Activated T-cell treated with anti-CD3 and anti-CD28 coated beads, Interleukin-2, amount 50 U/mL, for 4 hours (primary cell): ENCODE measurements at regions not wholly inside any gene's neighbourhood (a gene's known extent, or its start where the extent isn't known, plus 50 kb on each side); places are given as distances from the start of the nearest gene placed in this dataset.

ENCODE experiments used
- ATAC-seq, 2 donors: fragments of 200-7000 bp; cut with Tn5 transposase; one replicate each; pipeline ENCODE4 v1.10.0; 2021
- DNase-seq: peaks from one replicate; pipeline ENCODE4 v3.0.0-alpha.2; 2020
- H3K27me3 Mint-ChIP-seq: one replicate; pipeline ENCODE4 v1.8.0; 2021; ENCODE audit warnings: low read depth, mixed read lengths
- H3K36me3 Mint-ChIP-seq: one replicate; pipeline ENCODE4 v1.8.0; 2022; ENCODE audit warnings: mixed read lengths; ENCODE audit not compliant: insufficient read depth
- H3K4me1 Mint-ChIP-seq: one replicate; pipeline ENCODE4 v1.8.0; 2021; ENCODE audit warnings: low read depth, mixed read lengths
- H3K4me3 Mint-ChIP-seq: one replicate; pipeline ENCODE4 v1.8.0; 2021; ENCODE audit warnings: mild to moderate bottlenecking, moderate library complexity, mixed read lengths
- H3K9me3 Mint-ChIP-seq: one replicate; pipeline ENCODE4 v1.8.0; 2021; ENCODE audit warnings: mixed read lengths

GRCh38 chr1:190708418-190709057 lies 230.9 kb upstream of the BRINP3 start:
- Mint-ChIP-seq H3K36me3 (no peaks in the 10 kb centered on the region), H3K4me3 (no peak overlapping the region)
- no peak for ATAC-seq

DNA sequence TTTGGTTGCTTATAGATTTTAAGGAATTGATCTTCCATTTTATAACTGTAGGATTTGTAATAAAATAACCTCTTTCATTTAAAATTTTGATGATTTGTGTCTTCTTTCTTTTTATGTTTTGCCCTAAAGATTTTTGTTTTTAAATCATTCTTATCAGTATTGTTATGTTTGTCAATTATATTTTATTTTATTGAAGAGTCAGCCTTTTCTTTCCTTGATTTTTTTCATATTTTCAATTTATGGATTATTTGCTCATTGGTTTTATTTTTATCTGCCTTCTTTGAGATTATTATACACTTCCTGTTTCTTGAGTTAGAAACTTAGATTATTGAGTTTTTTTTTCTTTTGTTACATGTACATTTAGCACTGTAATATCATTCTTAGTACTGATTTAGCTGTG lies 233.4 kb upstream of the BRINP3 start:
- H3K4me3 Mint-ChIP-seq: no peak overlapping the region
- H3K4me1 Mint-ChIP-seq: no peaks in the 10 kb centered on the region
- ATAC-seq (no peak), DNase-seq (no peak)
- peaks cover 7% of the 10 kb centered on the region for H3K9me3 Mint-ChIP-seq
- no peaks in the 10 kb centered on the region for H3K36me3 Mint-ChIP-seq
- H3K27me3 Mint-ChIP-seq: no peaks in the 10 kb centered on the region

More at GRCh38 chr1:190708418-190709057, 230.9 kb upstream of the BRINP3 start:
- Mint-ChIP-seq H3K9me3 (peaks cover 11% of the 10 kb centered on the region), H3K4me1 (no peaks in the 10 kb centered on the region), H3K27me3 (no peaks in the 10 kb centered on the region)
- DNase-seq: no peak

DNA sequence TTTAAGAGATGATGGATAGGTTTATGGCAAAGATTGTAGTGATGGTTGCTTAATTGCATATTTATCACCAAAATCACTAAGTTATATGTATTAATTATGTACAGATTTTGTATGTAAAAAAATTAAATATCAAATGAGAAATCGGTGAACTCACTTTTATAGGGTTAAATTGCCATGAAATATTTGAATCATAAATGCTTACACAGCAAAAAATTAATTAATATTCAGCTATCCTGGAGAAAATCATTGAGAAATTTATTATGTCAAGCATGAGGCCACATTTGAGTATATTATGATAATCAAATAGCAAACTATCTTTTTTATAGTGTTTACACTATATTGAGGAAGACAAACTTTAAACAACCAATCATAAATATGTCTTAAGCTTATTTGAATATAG lies 239.4 kb upstream of the BRINP3 start:
- Mint-ChIP-seq H3K36me3 (no peaks in the 10 kb centered on the region), H3K4me3 (no peak overlapping the region), H3K9me3 (peaks cover 6% of the 10 kb centered on the region), H3K27me3 (no peaks in the 10 kb centered on the region), H3K4me1 (no peaks in the 10 kb centered on the region)
- no peak for ATAC-seq
- no peak for DNase-seq

- peaks cover 8% of the 10 kb centered on the region for H3K9me3 Mint-ChIP-seq
- no peak for ATAC-seq
- no peak for DNase-seq
- H3K36me3 Mint-ChIP-seq: no peaks in the 10 kb centered on the region
- no peaks in the 10 kb centered on the region for H3K27me3 Mint-ChIP-seq
- no peak overlapping the region for H3K4me3 Mint-ChIP-seq
- no peaks in the 10 kb centered on the region for H3K4me1 Mint-ChIP-seq
Observed at GRCh38 chr1:190736971-190737590, 259.4 kb upstream of the BRINP3 start.

DNA sequence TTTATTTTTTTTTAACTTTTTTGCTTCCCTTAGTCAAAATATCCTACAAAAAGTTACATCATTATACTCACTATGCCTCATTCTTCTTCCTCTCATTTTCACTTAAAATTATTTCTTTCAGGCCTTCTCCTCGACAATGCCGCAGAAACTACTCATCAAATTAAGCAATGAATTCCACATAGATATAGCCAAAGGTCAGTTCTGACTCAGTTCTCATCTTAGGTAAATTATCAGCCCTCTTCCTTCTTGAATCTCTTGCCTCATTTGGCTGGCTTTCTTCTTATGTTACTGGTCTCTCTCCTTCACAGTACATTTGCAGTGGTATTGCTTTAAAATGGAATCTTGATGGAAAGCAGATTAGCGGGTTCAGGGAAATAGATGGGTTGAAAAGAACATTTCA lies 260.7 kb upstream of the BRINP3 start:
- ATAC-seq: no peak
- no peaks in the 10 kb centered on the region for H3K4me1 Mint-ChIP-seq
- H3K9me3 Mint-ChIP-seq: peaks cover 8% of the 10 kb centered on the region
- no peak overlapping the region for H3K4me3 Mint-ChIP-seq
- no peaks in the 10 kb centered on the region for H3K36me3 Mint-ChIP-seq
- DNase-seq: no peak
- H3K27me3 Mint-ChIP-seq: no peaks in the 10 kb centered on the region

GRCh38 chr1:190739926-190740325 lies 262.3 kb upstream of the BRINP3 start:
- Mint-ChIP-seq H3K4me3 (no peak overlapping the region), H3K4me1 (no peaks in the 10 kb centered on the region), H3K36me3 (no peaks in the 10 kb centered on the region), H3K9me3 (peaks cover 16% of the 10 kb centered on the region), H3K27me3 (no peaks in the 10 kb centered on the region)
- ATAC-seq (no peak), DNase-seq (no peak)

DNA sequence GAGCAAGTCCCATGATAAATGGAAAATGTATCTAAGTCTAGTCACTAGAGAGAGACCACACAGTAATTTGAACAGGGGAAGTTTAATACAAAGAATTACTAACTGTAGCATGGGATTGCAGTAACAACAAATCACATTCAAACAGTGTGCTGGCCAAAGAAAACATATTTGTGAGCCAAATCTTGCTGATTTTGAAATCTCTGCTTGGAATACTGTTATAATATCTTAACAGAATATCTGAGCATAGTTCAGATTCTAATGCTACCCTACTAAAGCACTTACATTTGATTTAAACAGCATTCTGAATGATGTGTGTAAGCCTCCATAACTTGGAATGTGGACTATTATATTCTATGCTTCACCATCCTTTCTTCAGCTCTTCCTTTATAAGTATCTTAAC lies 270.0 kb upstream of the BRINP3 start:
- Mint-ChIP-seq H3K4me3 (no peak overlapping the region), H3K4me1 (no peaks in the 10 kb centered on the region), H3K27me3 (no peaks in the 10 kb centered on the region), H3K9me3 (peaks cover 8% of the 10 kb centered on the region), H3K36me3 (no peaks in the 10 kb centered on the region)
- DNase-seq: no peak
- ATAC-seq: no peak

- no peaks in the 10 kb centered on the region for H3K4me1 Mint-ChIP-seq
- no peaks in the 10 kb centered on the region for H3K9me3 Mint-ChIP-seq
- H3K27me3 Mint-ChIP-seq: no peaks in the 10 kb centered on the region
- no peaks in the 10 kb centered on the region for H3K36me3 Mint-ChIP-seq
- ATAC-seq (no peak), DNase-seq (no peak)
- no peak overlapping the region for H3K4me3 Mint-ChIP-seq
Observed at GRCh38 chr1:190752131-190752530, 274.5 kb upstream of the BRINP3 start.

GRCh38 chr1:190754666-190755065 lies 277.0 kb upstream of the BRINP3 start:
- DNase-seq (no peak), ATAC-seq (no peak)
- Mint-ChIP-seq H3K4me1 (no peaks in the 10 kb centered on the region), H3K4me3 (no peak overlapping the region), H3K36me3 (no peaks in the 10 kb centered on the region), H3K9me3 (no peaks in the 10 kb centered on the region), H3K27me3 (no peaks in the 10 kb centered on the region)

DNA sequence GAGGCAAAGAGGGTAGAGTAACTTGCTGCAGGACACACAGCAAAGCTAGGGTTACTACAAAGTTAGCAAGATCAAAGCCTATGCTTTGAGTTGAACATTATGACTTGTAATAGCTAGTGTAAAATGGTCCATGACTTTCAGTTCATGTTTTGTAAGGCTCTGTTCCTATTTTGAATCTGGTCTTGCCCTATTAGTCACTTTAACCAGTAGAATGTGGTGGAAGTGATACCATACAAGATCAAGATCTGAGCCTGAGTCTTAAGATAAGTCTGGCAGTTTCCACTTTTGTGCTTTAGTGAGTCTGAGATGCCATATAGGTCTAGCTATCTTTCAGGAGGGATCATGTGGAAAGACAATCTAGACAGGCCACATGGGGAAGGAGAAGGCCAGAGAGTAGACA lies 282.1 kb upstream of the BRINP3 start:
- no peak for DNase-seq

DNA sequence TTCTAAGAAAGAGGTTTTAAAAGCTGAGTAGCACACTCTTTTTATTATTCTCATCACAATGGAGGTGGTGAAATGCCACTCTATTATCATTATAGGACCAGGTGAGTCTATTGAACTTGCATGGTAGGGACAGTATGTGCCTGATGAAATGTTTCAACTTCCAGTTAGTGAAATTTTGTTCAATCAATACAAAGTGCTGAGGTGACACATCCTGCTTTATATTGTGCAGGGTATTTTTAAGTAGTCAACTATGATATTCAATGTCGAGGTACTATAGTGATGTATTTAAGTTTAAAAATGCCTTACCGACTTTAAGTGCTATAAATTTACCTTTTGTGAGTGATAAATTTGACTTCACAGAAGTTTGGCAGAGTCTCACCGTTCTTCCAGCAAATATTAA lies 284.7 kb upstream of the BRINP3 start:
- peaks cover 10% of the 10 kb centered on the region for H3K9me3 Mint-ChIP-seq
- H3K4me1 Mint-ChIP-seq: no peaks in the 10 kb centered on the region
- ATAC-seq: no peak
- H3K27me3 Mint-ChIP-seq: no peaks in the 10 kb centered on the region
- no peaks in the 10 kb centered on the region for H3K36me3 Mint-ChIP-seq
- DNase-seq: no peak
- no peak overlapping the region for H3K4me3 Mint-ChIP-seq

More for the DNA sequence above, 282.1 kb upstream of the BRINP3 start:
- H3K27me3 Mint-ChIP-seq: no peaks in the 10 kb centered on the region
- no peaks in the 10 kb centered on the region for H3K36me3 Mint-ChIP-seq
- H3K9me3 Mint-ChIP-seq: peaks cover 5% of the 10 kb centered on the region
- no peak overlapping the region for H3K4me3 Mint-ChIP-seq
- no peaks in the 10 kb centered on the region for H3K4me1 Mint-ChIP-seq
- ATAC-seq: no peak

- Mint-ChIP-seq H3K36me3 (no peaks in the 10 kb centered on the region), H3K4me1 (no peaks in the 10 kb centered on the region), H3K27me3 (no peaks in the 10 kb centered on the region), H3K4me3 (no peak overlapping the region), H3K9me3 (peaks cover 25% of the 10 kb centered on the region)
- no peak for DNase-seq
- no peak for ATAC-seq
Observed at GRCh38 chr1:190792873-190793272, 315.2 kb upstream of the BRINP3 start.

DNA sequence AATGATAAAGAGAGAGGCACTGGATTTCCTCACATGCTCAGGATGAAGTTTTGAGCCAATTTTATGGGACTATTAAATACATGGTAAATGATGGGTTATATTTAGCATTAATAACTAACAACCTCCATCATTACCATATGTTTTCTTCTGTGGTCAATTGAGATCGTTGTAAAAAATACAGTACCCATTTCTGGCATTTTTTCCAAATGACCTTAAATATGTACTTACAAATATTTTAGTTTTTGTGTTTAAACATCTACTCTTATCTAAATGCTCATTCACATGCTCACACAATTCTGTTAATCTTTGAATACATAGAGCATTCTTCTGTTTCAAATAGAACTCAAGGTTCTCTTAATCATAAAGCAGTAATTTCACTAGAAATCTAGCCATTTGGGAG lies 330.0 kb upstream of the BRINP3 start:
- Mint-ChIP-seq H3K4me1 (no peaks in the 10 kb centered on the region), H3K36me3 (no peaks in the 10 kb centered on the region)

GRCh38 chr1:190808035-190808434 lies 330.4 kb upstream of the BRINP3 start:
- H3K4me1 Mint-ChIP-seq: no peaks in the 10 kb centered on the region
- DNase-seq (no peak), ATAC-seq (no peak)
- H3K27me3 Mint-ChIP-seq: no peaks in the 10 kb centered on the region
- H3K36me3 Mint-ChIP-seq: no peaks in the 10 kb centered on the region
- H3K4me3 Mint-ChIP-seq: no peak overlapping the region
- H3K9me3 Mint-ChIP-seq: peaks cover 28% of the 10 kb centered on the region

More for the DNA sequence above, 330.0 kb upstream of the BRINP3 start:
- Mint-ChIP-seq H3K4me3 (no peak overlapping the region), H3K27me3 (no peaks in the 10 kb centered on the region), H3K9me3 (peaks cover 26% of the 10 kb centered on the region)
- DNase-seq (no peak), ATAC-seq (no peak)

DNA sequence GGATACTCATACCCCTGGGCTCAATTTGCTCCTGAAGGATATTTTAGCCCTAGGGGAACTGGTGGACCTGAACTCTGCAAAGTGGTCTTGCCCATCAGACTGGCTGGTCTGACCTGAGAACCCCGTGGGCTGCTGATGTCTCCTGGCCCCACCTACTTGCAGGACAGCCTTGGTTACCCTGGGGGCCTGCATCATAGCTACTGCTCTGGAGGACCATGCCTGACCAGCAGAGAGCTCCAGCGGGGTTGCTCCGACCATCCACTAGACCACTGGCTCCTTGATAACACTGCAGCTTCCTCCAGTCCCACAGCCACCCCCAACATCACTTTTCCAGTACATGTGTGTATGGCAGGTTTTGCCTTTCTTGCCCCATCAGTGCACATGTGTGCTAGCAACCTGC lies 331.6 kb upstream of the BRINP3 start:
- no peak overlapping the region for H3K4me3 Mint-ChIP-seq
- DNase-seq: no peak
- no peaks in the 10 kb centered on the region for H3K4me1 Mint-ChIP-seq
- peaks cover 36% of the 10 kb centered on the region for H3K9me3 Mint-ChIP-seq
- ATAC-seq: no peak
- H3K27me3 Mint-ChIP-seq: no peaks in the 10 kb centered on the region
- no peaks in the 10 kb centered on the region for H3K36me3 Mint-ChIP-seq
